Left lung (tissue), 4 donors: ENCODE measurements at regions not wholly inside any gene's neighbourhood (a gene's known extent, or its start where the extent isn't known, plus 50 kb on each side); places are given as distances from the start of the nearest gene placed in this dataset.

Experiments
- ATAC-seq: fragments of 200-7000 bp; cut with Tn5 transposase; one replicate; pipeline ENCODE4 v1.9.1; 2020; ENCODE audit warnings: moderate library complexity
- DNase-seq, 4 donors: peaks; one replicate each; pipeline ENCODE4 v3.0.0-alpha.2; 2013 to 2020
- H3K27ac ChIP-seq, 2 donors: fragments of 200-600 bp; sonication (generic) in 1 of 2; one replicate each; pipeline versions ENCODE4 v1.5.0 to v1.8.0; 2020 to 2021
- H3K27me3 ChIP-seq, 2 donors: fragments of 200-600 bp; sonication (generic) in 1 of 2; one replicate each; pipeline versions ENCODE4 v1.5.0 to v1.8.0; 2020 to 2021
- H3K36me3 ChIP-seq, 2 donors: fragments of 200-600 bp; sonication (generic) in 1 of 2; one replicate each; pipeline versions ENCODE4 v1.5.0 to v1.8.0; 2020 to 2021
- H3K4me1 ChIP-seq, 2 donors: fragments of 200-600 bp; one replicate each; pipeline ENCODE4 v1.8.0; 2021
- H3K4me3 ChIP-seq, 2 donors: fragments of 200-600 bp; sonication (generic) in 1 of 2; one replicate each; pipeline versions ENCODE4 v1.5.0 to v1.8.0; 2020 to 2021; ENCODE audit warnings: mild to moderate bottlenecking in 1 of 2
- H3K9me3 ChIP-seq, 2 donors: fragments of 200-600 bp; sonication (generic) in 1 of 2; one replicate each; pipeline versions ENCODE4 v1.5.0 to v1.8.0; 2020 to 2021
- CTCF ChIP-seq, 2 donors: fragments of 200-600 bp; sonication (generic) in 1 of 2; IDR thresholded peaks; one replicate each; pipeline versions ENCODE4 v1.5.0 to v1.8.0; 2021; ENCODE audit warnings: antibody characterized with exemption in 2 of 2
- intact Hi-C, 2 donors: fragments of 100-400 bp; cut with DNase I; formaldehyde crosslinking; loops; one replicate each; pipeline versions ENCODE4 v1.11.2 to v1.14.2; 2022
- donor health status: DM: no; HTN: yes; CAD: no.
- donor health status: DM: no; HTN: no; CAD: no.

GRCh38 chr13:89474432-89474831 lies 1803.3 kb downstream of the SLITRK5 start:
- H3K4me3 ChIP-seq, result no peak overlapping the region
- DNase-seq, result no peak
- H3K27ac ChIP-seq, result no peak overlapping the region
- H3K4me1 ChIP-seq, result no peaks in the 10 kb centered on the region
- intact Hi-C loops, result no loop called here
- peaks cover 0 to 34% of the 10 kb centered on the region in 2 donors for H3K9me3 ChIP-seq
- no peak for ATAC-seq
- no peaks in the 10 kb centered on the region for H3K36me3 ChIP-seq
- TF ChIP-seq CTCF (IDR thresholded peaks at IDR 0.05), result no peak
- H3K27me3 ChIP-seq, result no peaks in the 10 kb centered on the region

- no peak for TF ChIP-seq CTCF (IDR thresholded peaks at IDR 0.05)
- Histone ChIP-seq H3K36me3 (no peaks in the 10 kb centered on the region), H3K9me3 (peaks cover 0 to 6% of the 10 kb centered on the region in 2 donors), H3K27me3 (no peaks in the 10 kb centered on the region), H3K4me3 (no peak overlapping the region), H3K4me1 (no peaks in the 10 kb centered on the region), H3K27ac (no peak overlapping the region)
- DNase-seq (no peak), ATAC-seq (no peak)
- intact Hi-C loops, result no loop called here
These were observed 1814.9 kb downstream of the SLITRK5 start for GRCh38 chr13:89486065-89486464.

GRCh38 chr13:89486709-89487108 lies 1815.5 kb downstream of the SLITRK5 start:
- Histone ChIP-seq H3K9me3 (peaks cover 0 to 6% of the 10 kb centered on the region in 2 donors), H3K36me3 (no peaks in the 10 kb centered on the region), H3K4me3 (no peak overlapping the region), H3K27me3 (no peaks in the 10 kb centered on the region), H3K27ac (no peak overlapping the region), H3K4me1 (no peaks in the 10 kb centered on the region)
- DNase-seq (no peak), ATAC-seq (no peak)
- intact Hi-C loops, result no loop called here
- no peak for TF ChIP-seq CTCF (IDR thresholded peaks at IDR 0.05)

- Histone ChIP-seq H3K4me1 (no peaks in the 10 kb centered on the region), H3K27me3 (no peaks in the 10 kb centered on the region), H3K4me3 (no peak overlapping the region), H3K36me3 (no peaks in the 10 kb centered on the region), H3K9me3 (peaks cover 0 to 6% of the 10 kb centered on the region in 2 donors), H3K27ac (no peak overlapping the region)
- no peak for TF ChIP-seq CTCF (IDR thresholded peaks at IDR 0.05)
- ATAC-seq, result no peak
- DNase-seq, result no peak
- intact Hi-C loops, result no loop called here
These were observed 1819.5 kb downstream of the SLITRK5 start for GRCh38 chr13:89490661-89491060.

GRCh38 chr13:89496478-89496877 lies 1825.3 kb downstream of the SLITRK5 start:
- ATAC-seq (no peak), DNase-seq (no peak)
- no peak for TF ChIP-seq CTCF (IDR thresholded peaks at IDR 0.05)
- no peaks in the 10 kb centered on the region for H3K36me3 ChIP-seq
- H3K9me3 ChIP-seq, result no peaks in the 10 kb centered on the region
- no peaks in the 10 kb centered on the region for H3K4me1 ChIP-seq
- intact Hi-C loops, result no loop called here
- no peak overlapping the region for H3K27ac ChIP-seq
- no peak overlapping the region for H3K4me3 ChIP-seq
- H3K27me3 ChIP-seq, result no peaks in the 10 kb centered on the region
